B cell (primary cell): ENCODE measurements at regions not wholly inside any gene's neighbourhood (a gene's known extent, or its start where the extent isn't known, plus 50 kb on each side); places are given as distances from the start of the nearest gene placed in this dataset.

Experiments used
- ATAC-seq: fragments of 200-7000 bp; cut with Tn5 transposase; one replicate; pipeline ENCODE4 v1.10.0; 2021; ENCODE audit warnings: low read depth, mild to moderate bottlenecking, moderate number of reproducible peaks, moderate library complexity
- CTCF ChIA-PET: fragments of 350-600 bp; sonication (Branson Sonifier 250); formaldehyde crosslinking; loops from one replicate; lab custom pipeline; 2021; ENCODE audit warnings: antibody characterized with exemption, inconsistent platforms; lab: Charles Lee
- POLR2A ChIA-PET: fragments of 350-600 bp; sonication (Branson Sonifier 250); formaldehyde crosslinking; loops from one replicate; lab custom pipeline; 2021; ENCODE audit warnings: antibody characterized with exemption; lab: Charles Lee
- DNase-seq: peaks from one replicate; pipeline ENCODE4 v3.0.0; 2013
- H2AFZ ChIP-seq: 2 replicates; pipeline ENCODE4 v1.6.1; 2012; ENCODE audit warnings: mild to moderate bottlenecking, low read depth, low read length; ENCODE audit not compliant: insufficient read depth, poor library complexity, severe bottlenecking
- H3K27ac ChIP-seq, 2 donors: 1 replicate in 1 of 2; 2 replicates in 1 of 2; pipeline ENCODE4 v1.5.1; 2012 to 2013; ENCODE audit warnings: low read length in 2 of 2, mild to moderate bottlenecking in 2 of 2, moderate library complexity in 1 of 2
- H3K27me3 ChIP-seq, 4 experiments: fragments of 200-600 bp in 1 of 4; sonication (generic) in 1 of 4; replicated peaks in 1 of 4; 1 replicate in 2 of 4; 2 replicates in 2 of 4; pipeline versions ENCODE4 v1.6.1 to v1.7.0; 2013 to 2016; ENCODE audit warnings: low read length in 3 of 4, mild to moderate bottlenecking in 2 of 4, mixed read lengths in 1 of 4, moderate library complexity in 1 of 4; ENCODE audit not compliant: insufficient read depth in 4 of 4, control insufficient read depth in 3 of 4; ENCODE audit errors: control extremely low read depth in 1 of 4
- H3K36me3 ChIP-seq, 2 experiments: replicated peaks in 1 of 2; 1 replicate in 1 of 2; 2 replicates in 1 of 2; pipeline versions ENCODE4 v1.6.1 to v1.7.1; 2013; ENCODE audit warnings: low read length in 1 of 2; ENCODE audit not compliant: insufficient read depth in 2 of 2, control insufficient read depth in 1 of 2; ENCODE audit errors: control extremely low read depth in 1 of 2, extremely low read depth in 1 of 2
- H3K4me1 ChIP-seq, 2 donors: fragments of 200-600 bp in 1 of 2; sonication (generic) in 1 of 2; 1 replicate in 1 of 2; 2 replicates in 1 of 2; pipeline versions ENCODE4 v1.5.1 to v1.6.1; 2013 to 2017; ENCODE audit warnings: low read length in 2 of 2; ENCODE audit not compliant: control insufficient read depth in 2 of 2, insufficient read depth in 2 of 2
- H3K4me2 ChIP-seq: replicated peaks from 2 replicates; pipeline ENCODE3; 2012; ENCODE audit warnings: mild to moderate bottlenecking, low read depth, low read length; ENCODE audit not compliant: poor library complexity, severe bottlenecking
- H3K4me3 ChIP-seq, 5 experiments: fragments of 200-600 bp in 1 of 5; sonication (generic) in 1 of 5; 1 replicate in 3 of 5; 2 replicates in 2 of 5; pipeline versions ENCODE4 v1.5.1 to v1.7.0; 2011 to 2016; ENCODE audit warnings: low read length in 4 of 5, mild to moderate bottlenecking in 4 of 5, low read depth in 2 of 5, control low read depth in 1 of 5, moderate library complexity in 1 of 5; ENCODE audit not compliant: insufficient read depth in 1 of 5; ENCODE audit errors: control extremely low read depth in 1 of 5, extremely low read depth in 1 of 5
- H3K79me2 ChIP-seq: fragments of 200-600 bp; sonication (generic); one replicate; pipeline ENCODE4 v1.6.0; 2016; ENCODE audit warnings: low read length; ENCODE audit not compliant: control insufficient read depth, insufficient read depth
- H3K9ac ChIP-seq: fragments of 200-600 bp; sonication (generic); 2 replicates; pipeline ENCODE4 v1.6.1; 2017; ENCODE audit warnings: mild to moderate bottlenecking, low read length, moderate library complexity
- H3K9me3 ChIP-seq, 3 donors: one replicate each; pipeline versions ENCODE4 v1.6.1 to v1.7.1; 2013; ENCODE audit warnings: low read length in 2 of 3; ENCODE audit not compliant: control insufficient read depth in 2 of 3, insufficient read depth in 1 of 3; ENCODE audit errors: control extremely low read depth in 1 of 3
- H4K20me1 ChIP-seq: 2 replicates; pipeline ENCODE4 v1.6.0; 2012; ENCODE audit warnings: mild to moderate bottlenecking, low read length; ENCODE audit not compliant: insufficient read depth, control insufficient read depth, poor library complexity, severe bottlenecking
- H3K27ac Mint-ChIP-seq: one replicate; pipeline ENCODE4 v1.8.0; 2021; ENCODE audit warnings: mixed read lengths
- H3K27me3 Mint-ChIP-seq: one replicate; pipeline ENCODE4 v1.8.0; 2021; ENCODE audit warnings: mixed read lengths
- H3K4me1 Mint-ChIP-seq: one replicate; pipeline ENCODE4 v1.8.0; 2021; ENCODE audit warnings: mixed read lengths
- H3K4me3 Mint-ChIP-seq: one replicate; pipeline ENCODE4 v1.8.0; 2021; ENCODE audit warnings: mixed read lengths
- H3K9me3 Mint-ChIP-seq: one replicate; pipeline ENCODE4 v1.8.0; 2022; ENCODE audit warnings: mixed read lengths; ENCODE audit not compliant: insufficient read depth
- CTCF ChIP-seq: fragments of 200-600 bp; IDR thresholded peaks from one replicate; pipeline ENCODE4 v1.8.0; 2022; ENCODE audit warnings: antibody characterized with exemption, mild to moderate bottlenecking
- EZH2 ChIP-seq: IDR thresholded peaks from 2 replicates; pipeline ENCODE4 v1.6.1; 2012; ENCODE audit warnings: borderline replicate concordance, low read depth, mild to moderate bottlenecking, moderate library complexity, low read length; ENCODE audit not compliant: insufficient read depth, poor library complexity, severe bottlenecking
- WGBS: methylation state at CpG from one replicate; pipeline ENCODE4 v1.1.5; 2013; ENCODE audit warnings: missing lambda C conversion rate; ENCODE audit not compliant: insufficient coverage; 5-methylcytosine and 5-hydroxymethylcytosine counted together
- intact Hi-C: fragments of 100-400 bp; cut with micrococcal nuclease; formaldehyde crosslinking; loops from one replicate; pipeline ENCODE4 v1.10.0; 2022

DNA sequence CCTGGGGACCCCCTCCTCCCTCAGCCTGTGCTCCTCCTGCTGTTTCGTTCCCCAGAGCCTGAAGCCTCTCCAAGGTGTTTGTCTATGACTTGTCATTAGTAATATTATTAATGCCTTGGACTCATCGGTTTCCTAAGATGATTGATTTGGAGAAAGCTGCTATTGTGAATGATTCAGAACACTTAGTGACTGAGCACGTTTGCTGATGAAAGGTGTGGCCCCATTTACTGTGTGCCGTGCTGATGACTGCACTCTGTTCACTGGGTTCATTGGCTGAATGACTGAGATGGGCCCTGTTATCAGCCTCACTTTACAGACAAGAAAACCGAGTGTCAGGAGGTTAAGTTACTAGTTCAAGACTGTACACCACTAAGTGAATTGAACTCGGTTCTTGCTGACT lies 111.4 kb downstream of the SPP2 start:
- H3K4me1 Mint-ChIP-seq = peaks cover 53% of the 10 kb centered on the region
- intact Hi-C loops = loop anchor here (5.0 kb wide), 1 partner anchor 130 kb away; no protein-coding TSS in a partner anchor
- WGBS = 88% methylated on average over 4 of the region's 6 CpGs

GRCh38 chr2:234158812-234159211 lies 108.3 kb downstream of the SPP2 start:
- H2AFZ ChIP-seq = no peak overlapping the region

More for the DNA sequence above, 111.4 kb downstream of the SPP2 start:
- H3K4me2 ChIP-seq = no peak overlapping the region
- H2AFZ ChIP-seq = no peak overlapping the region
- peaks cover 0 to 12% (median 4%) of the 10 kb centered on the region in 4 experiments for H3K27me3 ChIP-seq
- H3K9ac ChIP-seq = no peak overlapping the region
- H3K4me3 ChIP-seq = no peak overlapping the region
- H3K79me2 ChIP-seq = no peaks in the 10 kb centered on the region
- no peaks in the 10 kb centered on the region for H3K9me3 Mint-ChIP-seq
- peaks cover 0 to 3% (median 0%) of the 10 kb centered on the region in 3 donors for H3K9me3 ChIP-seq
- H4K20me1 ChIP-seq = no peaks in the 10 kb centered on the region
- ATAC-seq = no peak
- no peak overlapping the region for H3K27ac ChIP-seq
- no peak for TF ChIP-seq EZH2
- no peak for TF ChIP-seq CTCF
- ChIA-PET CTCF (interaction anchor here (2.1 kb wide), 1 partner anchor 27 kb away, joined by 5 read pairs; no protein-coding TSS in a partner anchor), POLR2A (no interaction called here)
- no peak overlapping the region for H3K27ac Mint-ChIP-seq
- peaks cover 43 to 53% of the 10 kb centered on the region in 2 donors for H3K4me1 ChIP-seq
- peaks cover 32% of the 10 kb centered on the region for H3K27me3 Mint-ChIP-seq
- no peak overlapping the region for H3K4me3 Mint-ChIP-seq
- no peak for DNase-seq
- H3K36me3 ChIP-seq = no peaks in the 10 kb centered on the region

More at GRCh38 chr2:234158812-234159211, 108.3 kb downstream of the SPP2 start:
- Histone ChIP-seq H3K27me3 (peaks cover 0 to 26% (median 5%) of the 10 kb centered on the region in 4 experiments), H3K79me2 (no peaks in the 10 kb centered on the region), H3K4me2 (no peak overlapping the region), H3K27ac (no peak overlapping the region), H3K4me3 (no peak overlapping the region), H3K9ac (no peak overlapping the region), H4K20me1 (no peaks in the 10 kb centered on the region), H3K4me1 (peaks cover 15 to 22% of the 10 kb centered on the region in 2 donors), H3K9me3 (no peaks in the 10 kb centered on the region), H3K36me3 (no peaks in the 10 kb centered on the region)
- ChIA-PET CTCF (no interaction called here), POLR2A (no interaction called here)
- Mint-ChIP-seq H3K4me3 (no peak overlapping the region), H3K4me1 (peaks cover 22% of the 10 kb centered on the region), H3K27me3 (peaks cover 42% of the 10 kb centered on the region), H3K9me3 (no peaks in the 10 kb centered on the region), H3K27ac (no peak overlapping the region)
- intact Hi-C loops = no loop called here
- TF ChIP-seq CTCF (no peak), EZH2 (no peak)
- ATAC-seq = no peak
- WGBS = 50% methylated on average over 1 of the region's 4 CpGs
- no peak for DNase-seq
